ENCODE measurements at regions not wholly inside any gene's neighbourhood (a gene's known extent, or its start where the extent isn't known, plus 50 kb on each side); places are given as distances from the start of the nearest gene placed in this dataset.

DNA sequence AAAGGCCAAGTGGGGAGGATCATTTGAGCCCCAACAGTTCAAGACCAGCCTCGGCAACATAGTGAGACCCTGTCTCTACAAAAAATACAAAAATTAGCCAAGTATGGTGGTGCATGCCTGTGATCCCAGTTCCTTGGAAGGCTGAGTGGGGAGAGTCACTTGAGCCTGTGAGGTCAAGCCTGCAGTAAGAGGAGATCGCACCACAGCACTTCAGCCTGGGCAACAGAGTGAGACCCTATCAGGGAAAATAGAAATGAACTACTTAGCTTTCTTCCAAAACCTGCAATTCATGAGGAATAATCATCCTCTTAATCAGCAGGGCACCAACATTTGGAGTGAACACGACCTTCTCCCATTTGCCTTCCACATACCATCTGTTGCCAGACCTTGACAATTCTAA is 96.1 kb downstream of the OR2K2 start:
- no peak for TF ChIP-seq EZH2 (IDR thresholded peaks at IDR 0.05; ENCODE audit: low read length)
- TF ChIP-seq, protein P1, sequence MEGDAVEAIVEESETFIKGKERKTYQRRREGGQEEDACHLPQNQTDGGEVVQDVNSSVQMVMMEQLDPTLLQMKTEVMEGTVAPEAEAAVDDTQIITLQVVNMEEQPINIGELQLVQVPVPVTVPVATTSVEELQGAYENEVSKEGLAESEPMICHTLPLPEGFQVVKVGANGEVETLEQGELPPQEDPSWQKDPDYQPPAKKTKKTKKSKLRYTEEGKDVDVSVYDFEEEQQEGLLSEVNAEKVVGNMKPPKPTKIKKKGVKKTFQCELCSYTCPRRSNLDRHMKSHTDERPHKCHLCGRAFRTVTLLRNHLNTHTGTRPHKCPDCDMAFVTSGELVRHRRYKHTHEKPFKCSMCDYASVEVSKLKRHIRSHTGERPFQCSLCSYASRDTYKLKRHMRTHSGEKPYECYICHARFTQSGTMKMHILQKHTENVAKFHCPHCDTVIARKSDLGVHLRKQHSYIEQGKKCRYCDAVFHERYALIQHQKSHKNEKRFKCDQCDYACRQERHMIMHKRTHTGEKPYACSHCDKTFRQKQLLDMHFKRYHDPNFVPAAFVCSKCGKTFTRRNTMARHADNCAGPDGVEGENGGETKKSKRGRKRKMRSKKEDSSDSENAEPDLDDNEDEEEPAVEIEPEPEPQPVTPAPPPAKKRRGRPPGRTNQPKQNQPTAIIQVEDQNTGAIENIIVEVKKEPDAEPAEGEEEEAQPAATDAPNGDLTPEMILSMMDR (optimal IDR thresholded peaks at IDR 0.05 in 1 of 3, IDR thresholded peaks at IDR 0.05 in 1 of 3, conservative IDR thresholded peaks at IDR 0.05 in 1 of 3; ENCODE audit: extremely low read depth in 1 of 3, insufficient read depth in 2 of 3, low read length in 3 of 3), result no peak

All from keratinocyte (primary cell).